C4-2B (cell line): ENCODE measurements at regions not wholly inside any gene's neighbourhood (a gene's known extent, or its start where the extent isn't known, plus 50 kb on each side); places are given as distances from the start of the nearest gene placed in this dataset.

Experiments
- ZFX ChIP-seq: fragments of 450-650 bp; IDR thresholded peaks from 2 replicates; pipeline ENCODE4 v1.6.1; 2017
- TF ChIP-seq, protein P1 (sequence below): fragments of 450-650 bp; conservative IDR thresholded peaks from 2 replicates; pipeline ENCODE4 v1.5.1; 2017; ENCODE audit warnings: mild to moderate bottlenecking

DNA sequence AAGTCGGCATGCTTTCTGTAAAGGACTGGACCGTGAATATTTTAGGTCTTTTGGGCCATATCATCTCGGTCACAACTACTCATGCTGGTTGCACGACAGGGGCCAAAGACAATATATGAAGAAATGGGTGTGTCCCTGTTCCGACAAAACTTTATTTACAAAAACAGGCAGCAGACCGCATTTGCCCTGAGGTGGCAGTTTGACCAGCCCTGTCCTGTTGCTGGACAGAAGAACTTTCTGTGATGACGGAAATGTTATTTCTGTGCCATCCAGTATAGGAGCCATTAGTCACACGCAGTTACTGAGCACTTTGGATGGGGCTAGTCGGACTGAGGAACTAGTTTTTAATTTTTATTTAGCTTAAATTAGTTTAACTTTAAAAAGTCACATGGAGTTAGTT lies 112.8 kb upstream of the CARD11 start:
- TF ChIP-seq, protein P1, sequence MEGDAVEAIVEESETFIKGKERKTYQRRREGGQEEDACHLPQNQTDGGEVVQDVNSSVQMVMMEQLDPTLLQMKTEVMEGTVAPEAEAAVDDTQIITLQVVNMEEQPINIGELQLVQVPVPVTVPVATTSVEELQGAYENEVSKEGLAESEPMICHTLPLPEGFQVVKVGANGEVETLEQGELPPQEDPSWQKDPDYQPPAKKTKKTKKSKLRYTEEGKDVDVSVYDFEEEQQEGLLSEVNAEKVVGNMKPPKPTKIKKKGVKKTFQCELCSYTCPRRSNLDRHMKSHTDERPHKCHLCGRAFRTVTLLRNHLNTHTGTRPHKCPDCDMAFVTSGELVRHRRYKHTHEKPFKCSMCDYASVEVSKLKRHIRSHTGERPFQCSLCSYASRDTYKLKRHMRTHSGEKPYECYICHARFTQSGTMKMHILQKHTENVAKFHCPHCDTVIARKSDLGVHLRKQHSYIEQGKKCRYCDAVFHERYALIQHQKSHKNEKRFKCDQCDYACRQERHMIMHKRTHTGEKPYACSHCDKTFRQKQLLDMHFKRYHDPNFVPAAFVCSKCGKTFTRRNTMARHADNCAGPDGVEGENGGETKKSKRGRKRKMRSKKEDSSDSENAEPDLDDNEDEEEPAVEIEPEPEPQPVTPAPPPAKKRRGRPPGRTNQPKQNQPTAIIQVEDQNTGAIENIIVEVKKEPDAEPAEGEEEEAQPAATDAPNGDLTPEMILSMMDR = no peak
- no peak for TF ChIP-seq ZFX
